Endothelial cell of umbilical vein (primary cell): ENCODE measurements at regions not wholly inside any gene's neighbourhood (a gene's known extent, or its start where the extent isn't known, plus 50 kb on each side); places are given as distances from the start of the nearest gene placed in this dataset.

Source experiments
- BruUV-seq: library from RNA; stranded (reverse); fragments of 400-500 nt; replicated peaks from 2 replicates; lab custom pipeline; 2021; lab: Mats Ljungman, UMichigan
- CTCF ChIA-PET: fragments of 300-600, 350-600 bp; sonication (Branson Sonifier 250); formaldehyde crosslinking; loops from one replicate; lab custom pipeline; 2021; ENCODE audit warnings: antibody characterized with exemption, inconsistent platforms; lab: Charles Lee
- POLR2A ChIA-PET: fragments of 300-600, 350-600 bp; sonication (Branson Sonifier 250); formaldehyde crosslinking; loops from one replicate; lab custom pipeline; 2021; ENCODE audit warnings: antibody characterized with exemption, inconsistent platforms; lab: Charles Lee
- DNase-seq: peaks from one replicate; pipeline ENCODE4 v3.0.0-alpha.2; 2011; ENCODE audit warnings: low read depth, low spot score
- FAIRE-seq: peaks from 2 replicates; lab custom pipeline; 2011; peaks lifted over from hg19 to GRCh38; lab: Jason Lieb, UNC
- H2AFZ ChIP-seq: 2 replicates; pipeline ENCODE4 v1.6.0; 2012; ENCODE audit warnings: low read depth, low read length, control low read depth, inconsistent platforms
- H3K27ac ChIP-seq: 2 replicates; pipeline ENCODE4 v1.5.1; 2011; ENCODE audit warnings: low read depth, mild to moderate bottlenecking, control low read depth, low read length, moderate library complexity; ENCODE audit not compliant: insufficient read depth
- H3K27me3 ChIP-seq, 2 experiments: 2 replicates each; pipeline versions ENCODE4 v1.6.0 to v1.6.1; 2011; ENCODE audit warnings: low read length in 2 of 2, mixed read lengths in 1 of 2; ENCODE audit not compliant: control insufficient read depth in 2 of 2, insufficient read depth in 2 of 2
- H3K36me3 ChIP-seq, 2 experiments: 2 replicates in 1 of 2; 3 replicates in 1 of 2; pipeline ENCODE4 v1.5.1; 2011; ENCODE audit warnings: low read length in 2 of 2, mild to moderate bottlenecking in 1 of 2, moderate library complexity in 1 of 2; ENCODE audit not compliant: control insufficient read depth in 2 of 2, insufficient read depth in 2 of 2; ENCODE audit errors: extremely low read depth in 1 of 2
- H3K4me1 ChIP-seq: 3 replicates; pipeline ENCODE4 v1.5.1; 2011; ENCODE audit warnings: mild to moderate bottlenecking, low read length; ENCODE audit not compliant: control insufficient read depth, insufficient read depth; ENCODE audit errors: extremely low read depth
- H3K4me2 ChIP-seq: 2 replicates; pipeline ENCODE4 v1.6.1; 2011; ENCODE audit warnings: low read length, control low read depth, mixed read lengths; ENCODE audit not compliant: insufficient read depth
- H3K4me3 ChIP-seq, 3 experiments: fragments of 200-600 bp in 1 of 3; sonication (generic), shearing (Covaris generic) in 1 of 3; replicated peaks in 1 of 3; 2 replicates each; pipeline ENCODE4 v1.5.1; 2011 to 2016; ENCODE audit warnings: control low read depth in 3 of 3, low read length in 3 of 3, mild to moderate bottlenecking in 2 of 3, inconsistent platforms in 1 of 3, low read depth in 1 of 3, moderate library complexity in 1 of 3; ENCODE audit not compliant: insufficient read depth in 1 of 3
- H3K79me2 ChIP-seq: 2 replicates; pipeline ENCODE4 v1.6.0; 2012; ENCODE audit warnings: low read length, inconsistent platforms; ENCODE audit not compliant: control insufficient read depth, insufficient read depth
- H3K9ac ChIP-seq: replicated peaks from 2 replicates; pipeline ENCODE3; 2011; ENCODE audit warnings: low read length, control low read depth; ENCODE audit not compliant: insufficient read depth; ENCODE audit errors: extremely low read depth
- H3K9me1 ChIP-seq: replicated peaks from 3 replicates; pipeline ENCODE4 v1.6.0; 2011; ENCODE audit warnings: mild to moderate bottlenecking, low read length; ENCODE audit not compliant: control insufficient read depth, insufficient read depth; ENCODE audit errors: extremely low read depth
- H3K9me3 ChIP-seq: replicated peaks from 2 replicates; pipeline ENCODE4 v1.5.1; 2012; ENCODE audit warnings: low read length, inconsistent platforms; ENCODE audit not compliant: control insufficient read depth, insufficient read depth
- H4K20me1 ChIP-seq: replicated peaks from 2 replicates; pipeline ENCODE3; 2011; ENCODE audit warnings: mild to moderate bottlenecking, low read length; ENCODE audit not compliant: control insufficient read depth, insufficient read depth; ENCODE audit errors: extremely low read depth
- CTCF ChIP-seq, 2 donors: IDR thresholded peaks; 1 replicate in 1 of 2; 2 replicates in 1 of 2; pipeline ENCODE4 v1.5.1; 2011; ENCODE audit warnings: low read length in 2 of 2, mild to moderate bottlenecking in 2 of 2, moderate library complexity in 2 of 2, control low read depth in 1 of 2, inconsistent platforms in 1 of 2, low read depth in 1 of 2; ENCODE audit not compliant: insufficient read depth in 1 of 2; ENCODE audit errors: extremely low read depth in 1 of 2
- EZH2 ChIP-seq: IDR thresholded peaks from 2 replicates; pipeline ENCODE4 v1.6.1; 2012; ENCODE audit warnings: borderline replicate concordance, low read depth, mild to moderate bottlenecking, moderate library complexity, low read length, inconsistent platforms; ENCODE audit not compliant: severe bottlenecking
- FOS ChIP-seq: IDR thresholded peaks from 2 replicates; pipeline ENCODE4 v1.6.1; 2011; ENCODE audit warnings: mild to moderate bottlenecking, low read length, moderate library complexity, borderline replicate concordance; ENCODE audit not compliant: insufficient read depth
- GATA2 ChIP-seq: IDR thresholded peaks from 2 replicates; pipeline ENCODE4 v1.7.0; 2011; ENCODE audit warnings: low read depth, mild to moderate bottlenecking, moderate library complexity, mixed read lengths, low read length; ENCODE audit not compliant: insufficient read length, insufficient read depth
- JUN ChIP-seq: IDR thresholded peaks from 2 replicates; pipeline ENCODE4 v1.6.1; 2011; ENCODE audit warnings: borderline replicate concordance, low read depth; ENCODE audit not compliant: insufficient read length, insufficient read depth
- MAX ChIP-seq: IDR thresholded peaks from 2 replicates; pipeline ENCODE4 v1.6.1; 2011; ENCODE audit not compliant: insufficient read depth, insufficient read length
- MYC ChIP-seq: IDR thresholded peaks from one replicate; pipeline ENCODE4 v1.6.1; 2011; ENCODE audit warnings: mild to moderate bottlenecking, low read depth, low read length
- POLR2A ChIP-seq: IDR thresholded peaks from 2 replicates; pipeline ENCODE4 v1.6.1; 2012; ENCODE audit warnings: low read depth, mild to moderate bottlenecking, control low read depth, low read length
- POLR2AphosphoS5 ChIP-seq: IDR thresholded peaks from 2 replicates; pipeline ENCODE4 v1.6.1; 2012; ENCODE audit warnings: low read depth, mild to moderate bottlenecking, control low read depth, low read length, moderate library complexity; ENCODE audit not compliant: insufficient read depth
- dilution Hi-C: fragments of 300-500 bp; cut with MboI; formaldehyde crosslinking; loops from one replicate; pipeline ENCODE4 v1.15.0; 2019; ENCODE audit warnings: low sequenced_read_pairs; ENCODE audit not compliant: extremely low pct_ligation_motif_present
- intact Hi-C: fragments of 100-400 bp; cut with micrococcal nuclease; formaldehyde crosslinking; loops from one replicate; pipeline ENCODE4 v1.10.0; 2022

GRCh38 chr7:33849004-33849403, 56.3 kb upstream of the BMPER start:
- intact Hi-C loops: no loop called here
- no peaks in the 10 kb centered on the region for H3K4me1 ChIP-seq
- H4K20me1 ChIP-seq: no peaks in the 10 kb centered on the region
- H2AFZ ChIP-seq: no peak overlapping the region
- no peak overlapping the region for H3K4me3 ChIP-seq
- H3K27ac ChIP-seq: no peak overlapping the region
- ChIA-PET CTCF (interaction anchor here (0.7 kb wide), 1 partner anchor 84 kb away, joined by 3 read pairs; no protein-coding TSS in a partner anchor), POLR2A (no interaction called here)
- DNase-seq: no peak
- no peak overlapping the region for H3K9ac ChIP-seq
- dilution Hi-C loops: no loop called here
- BruUV-seq: no TSS peak
- H3K9me3 ChIP-seq: no peaks in the 10 kb centered on the region
- H3K27me3 ChIP-seq: peaks cover 0 to 2% of the 10 kb centered on the region in 2 experiments
- H3K36me3 ChIP-seq: no peaks in the 10 kb centered on the region
- H3K79me2 ChIP-seq: no peaks in the 10 kb centered on the region
- TF ChIP-seq POLR2AphosphoS5: no peak
- H3K4me2 ChIP-seq: no peak overlapping the region
- H3K9me1 ChIP-seq: no peaks in the 10 kb centered on the region
- FAIRE-seq: no peak

GRCh38 chr7:33849971-33850559, 55.3 kb upstream of the BMPER start:
- dilution Hi-C loops: no loop called here
- no peak for FAIRE-seq

More at GRCh38 chr7:33849971-33850559, 55.3 kb upstream of the BMPER start:
- no peak for DNase-seq
- H3K9me1 ChIP-seq: no peaks in the 10 kb centered on the region
- H3K79me2 ChIP-seq: no peaks in the 10 kb centered on the region
- no peaks in the 10 kb centered on the region for H3K9me3 ChIP-seq
- no peak overlapping the region for H2AFZ ChIP-seq
- H3K27me3 ChIP-seq: peaks cover 0 to 2% of the 10 kb centered on the region in 2 experiments
- ChIA-PET POLR2A (no interaction called here), CTCF (interaction anchor here (0.5 to 1.6 kb wide), 5 partner anchors 12 to 133 kb away, joined by 3 to 5 read pairs (median 3); no protein-coding TSS in a partner anchor)
- H3K4me2 ChIP-seq: no peak overlapping the region
- H3K27ac ChIP-seq: no peak overlapping the region
- H3K4me1 ChIP-seq: no peaks in the 10 kb centered on the region
- BruUV-seq: no TSS peak
- TF ChIP-seq JUN (no peak), EZH2 (no peak), FOS (no peak), POLR2A (no peak), POLR2AphosphoS5 (no peak), CTCF (IDR thresholded peaks at IDR 0.05; ENCODE audit: extremely low read depth in 1 of 2, insufficient read depth in 1 of 2, low read depth in 1 of 2, low read length in 2 of 2) (no peak), MAX (no peak), MYC (no peak), GATA2 (no peak)
- no peak overlapping the region for H3K4me3 ChIP-seq
- H3K36me3 ChIP-seq: no peaks in the 10 kb centered on the region
- H3K9ac ChIP-seq: no peak overlapping the region
- no peaks in the 10 kb centered on the region for H4K20me1 ChIP-seq
- intact Hi-C loops: no loop called here
